ENCODE measurements at regions not wholly inside any gene's neighbourhood (a gene's known extent, or its start where the extent isn't known, plus 50 kb on each side); places are given as distances from the start of the nearest gene placed in this dataset.
A peak's percentile ranks its signal among the peaks of the same experiment; 100 is the strongest.

- no peak for ATAC-seq
Observed at GRCh38 chr2:205902041-205902899, 183.7 kb downstream of the INO80D start.

- no peak for ATAC-seq
Observed at GRCh38 chr2:205901491-205901890, 184.5 kb downstream of the INO80D start.

- ATAC-seq: no peak
Observed at GRCh38 chr2:205898744-205899143, 187.2 kb downstream of the INO80D start.

- no peak for ATAC-seq
Observed at GRCh38 chr2:205895981-205896655, 189.9 kb downstream of the INO80D start.

- no peak for ATAC-seq
Observed at GRCh38 chr2:205892665-205893259, 193.2 kb downstream of the INO80D start.

- ATAC-seq: no peak
Observed at GRCh38 chr2:205892251-205892655, 193.7 kb downstream of the INO80D start.

- no peak for ATAC-seq
Observed at GRCh38 chr2:205889114-205889513, 196.9 kb downstream of the INO80D start.

- ATAC-seq: no peak
Observed at GRCh38 chr2:205887637-205888036, 198.3 kb downstream of the INO80D start.

GRCh38 chr2:205885492-205886099 lies 200.4 kb downstream of the INO80D start:
- no peak for ATAC-seq

GRCh38 chr2:205883965-205884364 lies 201.7 kb downstream of the NRP2 start:
- no peak for ATAC-seq

- ATAC-seq: no peak
Observed at GRCh38 chr2:205882806-205883425, 200.6 kb downstream of the NRP2 start.

- no peak for ATAC-seq
Observed at GRCh38 chr2:205880048-205880447, 197.7 kb downstream of the NRP2 start.

- no peak for ATAC-seq
Observed at GRCh38 chr2:205878999-205879762, 196.9 kb downstream of the NRP2 start.

GRCh38 chr2:205877496-205877895 lies 195.2 kb downstream of the NRP2 start:
- ATAC-seq: no peak

GRCh38 chr2:205876127-205876526 lies 193.8 kb downstream of the NRP2 start:
- no peak for ATAC-seq

- no peak for ATAC-seq
Observed at GRCh38 chr2:205872716-205873115, 190.4 kb downstream of the NRP2 start.

GRCh38 chr2:205869439-205869838 lies 187.1 kb downstream of the NRP2 start:
- no peak for ATAC-seq

- peak in 1 of 2 donors; percentile 63 for ATAC-seq
Observed at GRCh38 chr2:205868773-205869333, 186.6 kb downstream of the NRP2 start.

- no peak for ATAC-seq
Observed at GRCh38 chr2:205868053-205868452, 185.8 kb downstream of the NRP2 start.

- no peak for ATAC-seq
Observed at GRCh38 chr2:205867371-205867770, 185.1 kb downstream of the NRP2 start.

GRCh38 chr2:205865905-205866441 lies 183.7 kb downstream of the NRP2 start:
- no peak for ATAC-seq

Data from activated CD4-positive, CD25-positive, alpha-beta regulatory T cell treated with anti-CD3 and anti-CD28 coated beads, Interleukin-2, amount 50 U/mL, for 24 hours (primary cell).